ENCODE measurements at regions not wholly inside any gene's neighbourhood (a gene's known extent, or its start where the extent isn't known, plus 50 kb on each side); places are given as distances from the start of the nearest gene placed in this dataset.

GRCh38 chr2:71747559-71747958 lies 294.2 kb downstream of the DYSF start:
- no peak for TF ChIP-seq CTCF (IDR thresholded peaks at IDR 0.05; ENCODE audit: partially characterized antibody, unreplicated experiment)
- no peak for DNase-seq
- no peaks in the 10 kb centered on the region for H3K4me1 Mint-ChIP-seq (ENCODE audit: low read depth, unreplicated experiment)
- no peak overlapping the region for H3K27ac Mint-ChIP-seq (ENCODE audit: unreplicated experiment)
- peaks cover 16% of the 10 kb centered on the region for H3K36me3 Mint-ChIP-seq (ENCODE audit: unreplicated experiment)
- H3K9me3 Mint-ChIP-seq (ENCODE audit: unreplicated experiment), result peaks cover 2% of the 10 kb centered on the region
- H3K4me3 Mint-ChIP-seq (ENCODE audit: unreplicated experiment), result no peak overlapping the region
- peaks cover 8% of the 10 kb centered on the region for H3K27me3 Mint-ChIP-seq (ENCODE audit: unreplicated experiment)

- Mint-ChIP-seq H3K27ac (ENCODE audit: unreplicated experiment) (no peak overlapping the region), H3K9me3 (ENCODE audit: unreplicated experiment) (peaks cover 5% of the 10 kb centered on the region), H3K36me3 (ENCODE audit: unreplicated experiment) (peaks cover 16% of the 10 kb centered on the region), H3K4me1 (ENCODE audit: low read depth, unreplicated experiment) (no peaks in the 10 kb centered on the region), H3K27me3 (ENCODE audit: unreplicated experiment) (peaks cover 8% of the 10 kb centered on the region), H3K4me3 (ENCODE audit: unreplicated experiment) (no peak overlapping the region)
- no peak for TF ChIP-seq CTCF (IDR thresholded peaks at IDR 0.05; ENCODE audit: partially characterized antibody, unreplicated experiment)
- DNase-seq, result no peak
Observed at GRCh38 chr2:71746946-71747501, 293.7 kb downstream of the DYSF start.

GRCh38 chr2:71744781-71745180 lies 291.4 kb downstream of the DYSF start:
- H3K4me3 Mint-ChIP-seq (ENCODE audit: unreplicated experiment), result no peak overlapping the region
- no peak overlapping the region for H3K27ac Mint-ChIP-seq (ENCODE audit: unreplicated experiment)
- H3K4me1 Mint-ChIP-seq (ENCODE audit: low read depth, unreplicated experiment), result no peaks in the 10 kb centered on the region
- H3K9me3 Mint-ChIP-seq (ENCODE audit: unreplicated experiment), result peaks cover 5% of the 10 kb centered on the region
- H3K36me3 Mint-ChIP-seq (ENCODE audit: unreplicated experiment), result peaks cover 8% of the 10 kb centered on the region
- DNase-seq, result no peak
- peaks cover 8% of the 10 kb centered on the region for H3K27me3 Mint-ChIP-seq (ENCODE audit: unreplicated experiment)
- no peak for TF ChIP-seq CTCF (IDR thresholded peaks at IDR 0.05; ENCODE audit: partially characterized antibody, unreplicated experiment)

- Mint-ChIP-seq H3K27ac (ENCODE audit: unreplicated experiment) (no peak overlapping the region), H3K9me3 (ENCODE audit: unreplicated experiment) (peaks cover 5% of the 10 kb centered on the region), H3K27me3 (ENCODE audit: unreplicated experiment) (peaks cover 8% of the 10 kb centered on the region), H3K36me3 (ENCODE audit: unreplicated experiment) (peaks cover 8% of the 10 kb centered on the region), H3K4me3 (ENCODE audit: unreplicated experiment) (no peak overlapping the region), H3K4me1 (ENCODE audit: low read depth, unreplicated experiment) (no peaks in the 10 kb centered on the region)
- TF ChIP-seq CTCF (IDR thresholded peaks at IDR 0.05; ENCODE audit: partially characterized antibody, unreplicated experiment), result no peak
- DNase-seq, result no peak
Observed at GRCh38 chr2:71743995-71744675, 290.8 kb downstream of the DYSF start.

- peaks cover 5% of the 10 kb centered on the region for H3K9me3 Mint-ChIP-seq (ENCODE audit: unreplicated experiment)
- H3K4me1 Mint-ChIP-seq (ENCODE audit: low read depth, unreplicated experiment), result no peaks in the 10 kb centered on the region
- H3K36me3 Mint-ChIP-seq (ENCODE audit: unreplicated experiment), result peaks cover 8% of the 10 kb centered on the region
- H3K27ac Mint-ChIP-seq (ENCODE audit: unreplicated experiment), result no peak overlapping the region
- no peak for TF ChIP-seq CTCF (IDR thresholded peaks at IDR 0.05; ENCODE audit: partially characterized antibody, unreplicated experiment)
- DNase-seq, result no peak
- no peak overlapping the region for H3K4me3 Mint-ChIP-seq (ENCODE audit: unreplicated experiment)
- H3K27me3 Mint-ChIP-seq (ENCODE audit: unreplicated experiment), result peaks cover 8% of the 10 kb centered on the region
Observed at GRCh38 chr2:71742953-71743601, 289.7 kb downstream of the DYSF start.
